ENCODE measurements at regions not wholly inside any gene's neighbourhood (a gene's known extent, or its start where the extent isn't known, plus 50 kb on each side); places are given as distances from the start of the nearest gene placed in this dataset.

- DNase-seq: no peak
Observed at GRCh38 chr2:239865059-239865639, 160.0 kb downstream of the NDUFA10 start.

- DNase-seq: no peak
Observed at GRCh38 chr2:239864247-239865058, 160.7 kb downstream of the NDUFA10 start.

- no peak for DNase-seq
Observed at GRCh38 chr2:239862613-239863012, 162.5 kb downstream of the NDUFA10 start.

GRCh38 chr2:239858179-239858578, 167.0 kb downstream of the NDUFA10 start:
- DNase-seq: peak; percentile 57

GRCh38 chr2:239857591-239857990, 167.6 kb downstream of the NDUFA10 start:
- DNase-seq: no peak

- no peak for DNase-seq
Observed at GRCh38 chr2:239856620-239857285, 168.4 kb downstream of the NDUFA10 start.

GRCh38 chr2:239855863-239856587, 169.1 kb downstream of the NDUFA10 start:
- no peak for DNase-seq

GRCh38 chr2:239854596-239854995, 170.5 kb downstream of the NDUFA10 start:
- no peak for DNase-seq

GRCh38 chr2:239853706-239854327, 171.3 kb downstream of the NDUFA10 start:
- no peak for DNase-seq

- DNase-seq: no peak
Observed at GRCh38 chr2:239853121-239853520, 172.0 kb downstream of the NDUFA10 start.

- DNase-seq: no peak
Observed at GRCh38 chr2:239852272-239852671, 172.9 kb downstream of the NDUFA10 start.

GRCh38 chr2:239846789-239847676, 178.1 kb downstream of the NDUFA10 start:
- no peak for DNase-seq

GRCh38 chr2:239845968-239846367, 179.2 kb downstream of the NDUFA10 start:
- DNase-seq: no peak

- DNase-seq: no peak
Observed at GRCh38 chr2:239839306-239839705, 185.8 kb downstream of the NDUFA10 start.

- DNase-seq: no peak
Observed at GRCh38 chr2:239836021-239836765, 188.9 kb downstream of the NDUFA10 start.

GRCh38 chr2:239835056-239835455, 190.1 kb downstream of the NDUFA10 start:
- no peak for DNase-seq

- DNase-seq: no peak
Observed at GRCh38 chr2:239834143-239834542, 191.0 kb downstream of the NDUFA10 start.

GRCh38 chr2:239833269-239834109, 191.7 kb downstream of the NDUFA10 start:
- no peak for DNase-seq

GRCh38 chr2:239832490-239833268, 192.5 kb downstream of the NDUFA10 start:
- DNase-seq: no peak
